ENCODE measurements at regions not wholly inside any gene's neighbourhood (a gene's known extent, or its start where the extent isn't known, plus 50 kb on each side); places are given as distances from the start of the nearest gene placed in this dataset.
"Not testable (repeated sequence)": the region's sequence is repeated elsewhere in the genome, so short reads cannot be mapped to it uniquely, and the experiment has no call there.

DNA sequence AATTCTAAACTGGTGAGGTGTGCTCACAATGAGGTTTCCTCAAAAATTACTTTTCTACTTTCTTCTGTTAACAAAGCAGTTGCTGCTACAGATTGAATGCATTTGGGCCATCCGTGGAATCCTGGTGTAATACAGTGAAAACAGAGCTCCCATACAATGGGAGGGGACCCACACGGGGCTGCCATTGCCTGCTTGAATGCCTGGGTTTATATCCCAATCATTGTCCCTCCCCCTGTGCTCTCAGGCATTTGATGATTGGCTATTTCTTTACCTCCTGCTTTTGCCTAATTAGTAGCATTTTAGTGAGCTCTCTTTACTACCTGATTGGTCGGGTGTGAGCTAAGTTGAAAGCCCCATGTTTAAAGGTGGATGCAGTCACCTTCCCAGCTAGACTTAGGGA, 52.9 kb upstream of the CSF1 start:
- DNase-seq (ENCODE audit: low read depth in 1 of 2, low spot score in 1 of 2); POLR2A ChIA-PET; H3K4me2 ChIP-seq; H3K4me3 ChIP-seq; FAIRE-seq; ATAC-seq; H3K27ac ChIP-seq; H3K9me3 ChIP-seq; H3K4me1 ChIP-seq: not testable (repeated sequence)
- CTCF ChIA-PET = interaction anchor here (0.8 to 1.0 kb wide), 3 partner anchors 12 to 81 kb away, joined by 3 read pairs; no protein-coding TSS in a partner anchor
- 66% methylated on average over 3 of the region's 3 CpGs for WGBS (ENCODE audit: missing lambda C conversion rate)

DNA sequence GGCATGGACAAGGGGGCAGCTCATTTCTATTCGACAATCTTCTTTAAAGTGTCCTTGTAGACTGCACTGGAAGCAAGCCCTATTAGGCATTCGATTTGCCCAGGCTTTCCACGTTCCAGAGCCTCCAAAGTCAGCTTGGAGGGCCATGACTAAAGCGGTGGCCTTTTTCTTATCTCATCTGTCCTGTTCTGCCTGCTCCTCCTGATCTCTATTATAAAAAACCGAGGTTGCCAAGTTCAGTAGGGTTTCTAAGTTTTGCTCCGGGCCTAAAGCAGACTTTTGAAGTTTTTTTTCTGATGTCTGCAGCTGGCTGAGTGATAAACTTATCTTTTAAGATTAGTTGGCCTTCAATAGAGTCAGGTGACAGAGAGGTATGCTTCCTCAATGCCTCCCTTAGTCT, 54.7 kb upstream of the CSF1 start:
- DNase-seq (ENCODE audit: low read depth in 1 of 2, low spot score in 1 of 2); H3K4me2 ChIP-seq; CTCF ChIA-PET; ATAC-seq; H3K9me3 ChIP-seq; H3K4me3 ChIP-seq; H3K4me1 ChIP-seq; FAIRE-seq; H3K27ac ChIP-seq; POLR2A ChIA-PET: not testable (repeated sequence)
- WGBS (ENCODE audit: missing lambda C conversion rate) = 64% methylated on average over 6 of the region's 6 CpGs

DNA sequence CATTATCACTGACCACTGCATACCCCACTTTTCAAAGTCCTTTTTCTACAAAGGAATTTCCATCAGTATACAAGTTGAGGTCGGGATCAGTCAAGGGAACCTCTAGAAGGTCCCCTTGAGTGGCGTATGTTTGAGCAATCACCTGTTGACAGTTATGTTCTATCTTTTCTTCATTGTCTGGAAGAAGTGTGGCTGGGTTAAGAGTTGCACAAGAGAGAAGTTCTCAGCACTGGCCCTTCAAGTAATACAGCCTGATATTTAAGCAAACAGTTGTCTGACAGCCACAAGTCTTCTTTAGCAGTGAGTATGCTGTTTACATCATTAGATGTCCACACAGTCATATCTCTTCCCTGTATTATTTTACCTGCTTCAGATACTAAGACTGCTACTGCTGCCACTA, 56.7 kb upstream of the CSF1 start:
- H3K4me2 ChIP-seq; POLR2A ChIA-PET; DNase-seq (ENCODE audit: low read depth in 1 of 2, low spot score in 1 of 2); H3K4me1 ChIP-seq; H3K9me3 ChIP-seq; CTCF ChIA-PET; FAIRE-seq; H3K4me3 ChIP-seq; H3K27ac ChIP-seq; ATAC-seq: not testable (repeated sequence)
- WGBS (ENCODE audit: missing lambda C conversion rate) = 66% methylated on average over 2 of the region's 2 CpGs

DNA sequence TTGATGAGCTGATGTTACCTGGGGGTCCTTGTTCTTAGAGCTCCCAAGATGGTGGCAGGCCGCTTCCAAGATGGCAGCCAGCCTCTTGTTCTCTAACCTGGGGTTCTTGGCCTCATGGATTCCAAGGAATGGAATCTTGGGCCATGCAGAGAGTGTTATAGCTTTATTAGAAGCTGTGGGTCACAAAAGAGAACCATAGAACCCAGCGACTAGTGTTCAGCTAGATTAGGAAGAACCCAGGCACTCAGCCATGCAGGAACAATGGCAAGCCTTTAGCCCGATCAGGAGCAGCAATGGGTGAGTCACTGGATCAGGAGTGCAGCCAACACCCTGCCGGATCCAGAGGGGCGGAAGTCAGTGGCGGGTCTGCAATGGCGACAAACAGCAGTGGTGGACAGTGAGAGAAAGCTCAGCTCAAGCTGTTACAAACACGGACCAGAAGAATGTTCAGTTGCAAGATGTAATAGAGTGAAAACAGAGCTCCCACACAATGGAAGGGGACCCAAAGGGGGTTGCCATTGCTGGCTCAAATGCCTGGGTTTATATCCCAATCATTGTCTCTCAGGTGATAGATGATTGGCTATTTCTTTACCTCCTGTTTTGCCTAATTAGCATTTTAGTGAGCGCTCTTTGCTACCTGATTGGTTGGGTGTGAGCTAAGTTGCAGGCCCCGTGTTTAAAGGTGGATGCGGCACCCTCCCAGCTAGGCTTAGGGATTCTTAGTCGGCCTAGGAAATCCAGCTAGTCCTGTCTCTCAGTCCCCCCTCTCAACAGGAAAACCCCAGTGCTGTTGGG, 58.2 kb upstream of the CSF1 start:
- WGBS (ENCODE audit: missing lambda C conversion rate) = 85% methylated on average over 11 of the region's 12 CpGs
- POLR2A ChIA-PET; H3K9me3 ChIP-seq; H3K4me1 ChIP-seq; H3K4me2 ChIP-seq; FAIRE-seq; H3K4me3 ChIP-seq; ATAC-seq; DNase-seq (ENCODE audit: low read depth in 1 of 2, low spot score in 1 of 2); H3K27ac ChIP-seq: not testable (repeated sequence)
- CTCF ChIA-PET = interaction anchor here (1.7 kb wide), 1 partner anchor 131 kb away, joined by 4 read pairs; no protein-coding TSS in a partner anchor
- TF ChIP-seq MAFK (IDR thresholded peaks at IDR 0.05; ENCODE audit: partially characterized antibody) = peak; percentile 10

DNA sequence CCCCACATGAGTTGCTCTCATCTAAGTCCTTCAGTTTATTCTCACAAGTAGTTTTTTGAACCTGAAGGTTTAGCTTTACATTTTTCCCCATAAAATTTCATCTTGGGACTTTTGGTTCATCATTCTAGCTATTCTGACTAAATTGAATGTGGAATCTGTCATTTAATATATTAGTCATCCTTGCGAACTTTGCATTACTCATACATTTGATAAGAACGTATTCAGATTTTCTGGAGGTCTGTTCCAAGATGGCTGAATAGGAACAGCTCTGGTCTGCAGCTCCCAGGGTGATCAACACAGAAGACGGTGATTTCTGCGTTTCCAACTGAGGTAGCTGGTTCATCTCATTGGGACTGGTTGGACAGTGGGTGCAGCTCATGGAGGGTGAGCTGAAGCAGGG, 59.8 kb upstream of the CSF1 start:
- WGBS (ENCODE audit: missing lambda C conversion rate) = 59% methylated on average over 4 of the region's 4 CpGs
- no peak for DNase-seq (ENCODE audit: low read depth in 1 of 2, low spot score in 1 of 2)
- Histone ChIP-seq H3K4me3 (no peak overlapping the region), H3K4me2 (no peak overlapping the region), H3K9me3 (no peaks in the 10 kb centered on the region), H3K27ac (peak overlapping the region in 1 of 2 experiments; percentile 37; a peak in 1 of 6 replicates), H3K4me1 (peaks cover 10% of the 10 kb centered on the region; the same call in 2 of the 3 replicates)
- TF ChIP-seq FOSL2 (IDR thresholded peaks at IDR 0.05) (no peak), FOSL2 (CRISPR knock-in tag; IDR thresholded peaks at IDR 0.05) (0 out of 2 replicates have a peak, but pooled peaks have one; percentile 32), ZSCAN20 (CRISPR knock-in tag; IDR thresholded peaks at IDR 0.05) (no peak)
- no peak for ATAC-seq
- ChIA-PET CTCF (no interaction called here), POLR2A (no interaction called here)
- FAIRE-seq = no peak

DNA sequence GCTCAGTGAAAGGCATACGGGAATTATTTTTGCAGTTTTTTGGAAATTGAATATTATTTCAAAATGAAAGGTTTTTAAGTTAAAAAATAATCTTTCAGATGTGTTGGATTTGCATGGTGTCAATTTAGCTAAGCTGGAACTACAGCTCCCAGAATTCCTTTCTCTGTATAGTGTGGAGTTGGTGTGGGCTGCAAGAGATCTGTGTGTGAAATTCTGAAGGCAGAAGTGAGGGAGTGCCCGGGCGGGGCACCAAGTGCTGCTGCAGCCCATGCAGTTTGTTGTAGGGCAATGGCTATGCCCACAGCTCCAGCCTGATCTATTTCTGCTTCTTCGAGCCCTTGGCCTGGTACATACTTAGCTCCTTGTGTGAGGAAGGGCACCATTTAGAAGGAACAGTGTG, 60.5 kb upstream of the CSF1 start:
- TF ChIP-seq TP53 (CRISPR knock-in tag; IDR thresholded peaks at IDR 0.05) (no peak), HOXB5 (CRISPR knock-in tag; IDR thresholded peaks at IDR 0.05) (no peak), POLR2A (IDR thresholded peaks at IDR 0.05; ENCODE audit: low read length) (no peak), JUN (IDR thresholded peaks at IDR 0.05) (no peak), ESRRA (IDR thresholded peaks at IDR 0.05; ENCODE audit: borderline replicate concordance, low read length) (no peak)
- DNase-seq (ENCODE audit: low read depth in 1 of 2, low spot score in 1 of 2) = peak in 1 of 2 experiments; percentile 17
- ATAC-seq = peak in 1 of 2 experiments; percentile 74; a peak in 3 of 6 replicates

More for the DNA sequence above, 60.5 kb upstream of the CSF1 start:
- POLR2A ChIA-PET = no interaction called here
- FAIRE-seq = no peak
- Histone ChIP-seq H3K27ac (peak overlapping the region; percentile 14 to 52; a peak in 2 of 6 replicates), H3K9me3 (no peaks in the 10 kb centered on the region), H3K4me3 (no peak overlapping the region), H3K4me1 (peaks cover 10% of the 10 kb centered on the region; the same call in 2 of the 3 replicates), H3K4me2 (no peak overlapping the region)
- CTCF ChIA-PET = interaction anchor here (1.6 kb wide), 1 partner anchor 64 kb away, joined by 3 read pairs; no protein-coding TSS in a partner anchor
- 89% methylated on average over 4 of the region's 4 CpGs for WGBS (ENCODE audit: missing lambda C conversion rate)

Measured in A549 (cell line).